ENCODE measurements at regions not wholly inside any gene's neighbourhood (a gene's known extent, or its start where the extent isn't known, plus 50 kb on each side); places are given as distances from the start of the nearest gene placed in this dataset.
"Not testable (repeated sequence)": the region's sequence is repeated elsewhere in the genome, so short reads cannot be mapped to it uniquely, and the experiment has no call there.

DNA sequence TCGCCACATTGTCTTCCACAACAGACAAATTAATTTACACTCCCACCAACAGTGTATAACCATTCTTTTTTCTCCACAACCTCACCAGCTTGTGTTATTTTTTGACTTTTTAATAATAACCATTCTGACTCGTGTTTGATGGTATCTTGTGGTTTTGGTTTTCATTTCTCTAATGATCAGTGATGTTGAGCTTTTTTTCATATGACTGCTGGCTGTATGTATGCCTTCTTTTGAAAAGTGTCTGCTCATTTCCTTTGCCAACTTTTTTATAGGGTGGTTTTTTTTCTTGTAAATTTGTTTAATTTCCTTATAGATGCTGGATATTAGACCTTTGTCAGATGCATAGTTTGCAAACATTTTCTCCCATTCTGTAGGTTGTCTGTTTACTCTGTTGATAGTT lies 179.6 kb downstream of the FAM174A start:
- H3K36me3 Mint-ChIP-seq (ENCODE audit: low read depth); H3K4me3 Mint-ChIP-seq; H3K9me3 ChIP-seq (ENCODE audit: control insufficient read depth, low read length, poor library complexity, severe bottlenecking); H3K27ac Mint-ChIP-seq; H3K4me1 Mint-ChIP-seq; H3K27me3 Mint-ChIP-seq; ATAC-seq; DNase-seq: not testable (repeated sequence)

DNA sequence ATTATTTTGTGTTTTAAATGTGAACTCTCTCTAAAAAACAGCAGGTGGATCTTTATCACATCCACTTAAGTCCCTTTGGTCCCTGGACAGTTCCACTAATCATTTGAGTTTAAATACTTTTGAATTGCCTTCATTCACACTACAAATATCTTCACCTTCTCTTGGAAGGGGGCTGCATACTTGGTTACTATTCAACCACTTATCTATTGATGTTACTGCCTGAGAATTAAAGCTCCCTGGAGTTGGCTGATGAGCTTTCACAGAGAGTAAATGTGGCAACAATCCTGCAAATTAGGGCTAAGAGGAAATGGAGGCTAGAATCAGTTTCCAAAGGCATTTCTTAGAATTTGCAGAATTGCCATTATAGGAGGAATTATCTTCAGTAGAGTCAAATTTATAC lies 180.4 kb downstream of the ST8SIA4 start:
- H3K4me1 Mint-ChIP-seq = peaks cover 4% of the 10 kb centered on the region
- no peaks in the 10 kb centered on the region for H3K27me3 Mint-ChIP-seq
- no peak for ATAC-seq
- H3K9me3 ChIP-seq (ENCODE audit: control insufficient read depth, low read length, poor library complexity, severe bottlenecking) = no peaks in the 10 kb centered on the region
- H3K4me3 Mint-ChIP-seq = no peak overlapping the region
- H3K36me3 Mint-ChIP-seq (ENCODE audit: low read depth) = peaks cover 3% of the 10 kb centered on the region
- H3K27ac Mint-ChIP-seq = no peak overlapping the region
- DNase-seq = no peak

DNA sequence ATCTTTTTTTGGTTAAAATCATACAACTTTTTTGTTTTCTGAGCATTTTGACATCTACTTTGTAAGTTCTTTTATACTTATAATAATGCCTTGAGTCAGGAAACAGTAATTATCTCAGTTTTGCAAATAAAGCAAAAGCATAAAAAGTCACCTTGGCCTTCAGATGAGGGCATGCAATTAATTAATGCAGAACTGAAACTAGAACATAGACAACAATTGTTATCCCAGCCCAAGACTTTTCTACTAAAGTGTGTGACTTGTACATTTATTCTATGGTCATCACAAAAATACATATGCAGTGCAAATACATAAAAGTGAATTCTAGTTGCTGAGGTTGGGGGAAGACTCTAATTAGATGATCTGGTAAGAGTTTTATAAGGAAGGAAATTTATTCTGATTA lies 179.9 kb downstream of the ST8SIA4 start:
- no peaks in the 10 kb centered on the region for H3K27me3 Mint-ChIP-seq
- H3K36me3 Mint-ChIP-seq (ENCODE audit: low read depth) = peaks cover 3% of the 10 kb centered on the region
- DNase-seq (no peak), ATAC-seq (no peak)
- H3K4me1 Mint-ChIP-seq = peaks cover 4% of the 10 kb centered on the region
- H3K27ac Mint-ChIP-seq = no peak overlapping the region
- no peaks in the 10 kb centered on the region for H3K9me3 ChIP-seq (ENCODE audit: control insufficient read depth, low read length, poor library complexity, severe bottlenecking)
- H3K4me3 Mint-ChIP-seq = no peak overlapping the region

DNA sequence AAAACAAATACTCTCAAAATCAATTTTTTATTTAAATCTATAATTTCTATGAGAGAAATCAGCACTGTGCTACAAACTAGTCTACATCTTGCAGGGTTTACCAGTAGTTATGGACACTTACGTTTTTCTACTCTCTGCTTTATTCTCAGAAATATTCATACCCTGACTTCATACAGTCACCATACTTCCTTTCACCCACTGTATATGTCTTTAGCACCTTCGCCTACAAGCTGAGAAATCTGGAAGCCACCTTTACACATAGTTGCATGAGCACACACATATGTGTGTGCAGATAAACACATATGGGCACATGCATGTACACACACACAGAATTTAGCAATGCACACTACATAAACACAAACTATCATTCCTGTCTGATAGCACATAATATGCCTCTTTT lies 177.0 kb downstream of the ST8SIA4 start:
- Mint-ChIP-seq H3K4me3 (no peak overlapping the region), H3K4me1 (peaks cover 4% of the 10 kb centered on the region), H3K27me3 (no peaks in the 10 kb centered on the region), H3K27ac (no peak overlapping the region), H3K36me3 (ENCODE audit: low read depth) (no peaks in the 10 kb centered on the region)
- H3K9me3 ChIP-seq (ENCODE audit: control insufficient read depth, low read length, poor library complexity, severe bottlenecking) = no peaks in the 10 kb centered on the region
- no peak for DNase-seq
- no peak for ATAC-seq

DNA sequence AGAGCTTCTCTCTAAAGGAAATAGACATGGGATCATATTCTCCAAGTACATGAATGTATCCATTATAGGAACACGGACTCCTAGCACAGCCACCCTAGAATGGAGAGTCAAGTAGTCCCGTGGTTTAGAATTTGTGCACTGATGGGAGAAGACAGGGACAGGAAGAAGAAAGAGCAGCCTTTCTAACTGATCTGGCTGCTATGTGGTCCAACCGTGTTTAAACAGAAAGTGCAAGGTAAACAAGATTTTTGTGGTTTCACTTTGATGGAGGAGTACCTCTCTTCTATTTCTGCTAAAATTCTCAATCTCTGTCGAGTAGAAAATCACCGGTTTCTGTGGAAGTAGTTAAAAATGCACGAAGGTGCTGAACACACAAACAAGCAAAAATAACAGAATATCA lies 171.3 kb downstream of the ST8SIA4 start:
- ATAC-seq (peak; percentile 89), DNase-seq (no peak)
- peak overlapping the region; percentile 85 for H3K4me3 Mint-ChIP-seq
- no peaks in the 10 kb centered on the region for H3K9me3 ChIP-seq (ENCODE audit: control insufficient read depth, low read length, poor library complexity, severe bottlenecking)
- no peaks in the 10 kb centered on the region for H3K27me3 Mint-ChIP-seq
- H3K27ac Mint-ChIP-seq = peak overlapping the region; percentile 75
- H3K4me1 Mint-ChIP-seq = peaks cover 6% of the 10 kb centered on the region
- no peaks in the 10 kb centered on the region for H3K36me3 Mint-ChIP-seq (ENCODE audit: low read depth)

DNA sequence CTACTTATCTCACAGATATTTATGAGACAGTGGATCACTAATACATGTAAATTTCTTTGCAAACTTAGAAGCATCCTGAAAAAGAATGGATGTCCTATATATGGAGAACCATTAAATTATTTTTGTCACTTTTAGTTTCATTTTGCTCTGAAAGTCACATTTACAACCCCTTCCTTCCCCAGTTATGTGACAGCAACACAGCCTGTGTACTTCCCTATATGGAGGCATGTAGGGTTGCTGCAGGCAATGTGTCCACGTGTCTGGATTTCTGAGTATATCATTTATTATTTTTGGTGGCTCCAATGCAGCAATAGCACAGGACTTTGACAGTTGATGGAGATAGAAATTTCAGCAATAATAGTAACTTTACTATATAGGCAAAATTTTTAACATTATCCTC lies 156.4 kb downstream of the ST8SIA4 start:
- H3K36me3 Mint-ChIP-seq (ENCODE audit: low read depth) = no peaks in the 10 kb centered on the region
- no peak overlapping the region for H3K4me3 Mint-ChIP-seq
- peaks cover 14% of the 10 kb centered on the region for H3K27me3 Mint-ChIP-seq
- DNase-seq (no peak), ATAC-seq (no peak)
- H3K9me3 ChIP-seq (ENCODE audit: control insufficient read depth, low read length, poor library complexity, severe bottlenecking) = no peaks in the 10 kb centered on the region
- H3K4me1 Mint-ChIP-seq = peaks cover 3% of the 10 kb centered on the region
- H3K27ac Mint-ChIP-seq = no peak overlapping the region

DNA sequence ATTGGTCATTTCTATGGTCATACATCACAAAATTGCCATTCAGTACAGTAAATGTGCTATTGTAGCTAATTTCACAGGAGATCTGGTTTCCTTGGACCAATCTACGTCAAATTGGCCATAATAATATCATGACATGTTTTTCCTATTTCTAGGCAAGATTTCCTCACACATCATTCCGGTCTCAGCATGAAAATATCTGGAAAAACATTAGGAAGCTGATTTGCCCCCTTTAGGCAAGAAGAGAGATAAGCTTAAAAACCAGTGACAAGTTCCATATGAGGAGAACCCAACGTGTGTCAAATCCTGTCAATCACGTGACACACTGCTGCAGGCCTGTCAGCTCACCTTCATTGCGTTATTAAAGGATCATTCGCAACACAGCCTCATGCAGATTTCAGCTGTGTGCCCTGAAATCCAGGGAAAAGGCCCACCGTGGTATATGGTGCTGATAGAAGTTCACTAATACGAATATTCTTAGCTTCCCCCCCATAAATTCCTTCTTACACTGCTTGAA lies 153.3 kb downstream of the ST8SIA4 start:
- peaks cover 3% of the 10 kb centered on the region for H3K36me3 Mint-ChIP-seq (ENCODE audit: low read depth)

DNA sequence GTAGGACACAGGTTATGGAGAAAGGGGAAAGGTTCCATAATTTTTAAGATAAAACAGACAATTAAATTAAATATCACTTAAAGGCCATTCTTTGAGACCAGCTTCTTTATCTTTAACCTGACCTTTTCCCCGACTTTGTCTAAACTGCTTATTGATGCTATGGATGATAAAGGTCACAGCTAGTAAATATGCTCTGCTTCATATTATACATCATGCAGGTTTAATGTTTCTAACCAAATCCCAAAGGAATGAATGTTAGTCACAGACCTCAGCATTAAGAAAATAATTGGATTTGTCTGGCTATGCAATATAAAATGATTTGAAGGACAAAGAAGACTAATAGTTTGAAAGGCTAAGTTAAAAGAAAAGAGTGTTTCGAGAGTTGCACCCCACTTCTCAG lies 147.6 kb downstream of the ST8SIA4 start:
- H3K4me1 Mint-ChIP-seq = peaks cover 2% of the 10 kb centered on the region
- peaks cover 23% of the 10 kb centered on the region for H3K27me3 Mint-ChIP-seq
- no peak overlapping the region for H3K4me3 Mint-ChIP-seq
- ATAC-seq = no peak
- no peak for DNase-seq
- H3K9me3 ChIP-seq (ENCODE audit: control insufficient read depth, low read length, poor library complexity, severe bottlenecking) = no peaks in the 10 kb centered on the region
- H3K36me3 Mint-ChIP-seq (ENCODE audit: low read depth) = peaks cover 3% of the 10 kb centered on the region
- H3K27ac Mint-ChIP-seq = no peak overlapping the region

More for the DNA sequence above, 153.3 kb downstream of the ST8SIA4 start:
- H3K4me1 Mint-ChIP-seq = peaks cover 5% of the 10 kb centered on the region
- H3K27me3 Mint-ChIP-seq = peaks cover 24% of the 10 kb centered on the region
- ATAC-seq = no peak
- H3K9me3 ChIP-seq (ENCODE audit: control insufficient read depth, low read length, poor library complexity, severe bottlenecking) = no peaks in the 10 kb centered on the region
- DNase-seq = no peak
- H3K27ac Mint-ChIP-seq = no peak overlapping the region
- H3K4me3 Mint-ChIP-seq = no peak overlapping the region

Measured in T-helper 17 cell (primary cell).